NCI-H2171 (cell line): ENCODE measurements at regions not wholly inside any gene's neighbourhood (a gene's known extent, or its start where the extent isn't known, plus 50 kb on each side); places are given as distances from the start of the nearest gene placed in this dataset.
"Not testable (repeated sequence)": the region's sequence is repeated elsewhere in the genome, so short reads cannot be mapped to it uniquely, and the experiment has no call there.

Experiments
- DNase-seq: peaks from one replicate; lab custom pipeline; 2025; lab: John Stamatoyannopoulos, UW

DNA sequence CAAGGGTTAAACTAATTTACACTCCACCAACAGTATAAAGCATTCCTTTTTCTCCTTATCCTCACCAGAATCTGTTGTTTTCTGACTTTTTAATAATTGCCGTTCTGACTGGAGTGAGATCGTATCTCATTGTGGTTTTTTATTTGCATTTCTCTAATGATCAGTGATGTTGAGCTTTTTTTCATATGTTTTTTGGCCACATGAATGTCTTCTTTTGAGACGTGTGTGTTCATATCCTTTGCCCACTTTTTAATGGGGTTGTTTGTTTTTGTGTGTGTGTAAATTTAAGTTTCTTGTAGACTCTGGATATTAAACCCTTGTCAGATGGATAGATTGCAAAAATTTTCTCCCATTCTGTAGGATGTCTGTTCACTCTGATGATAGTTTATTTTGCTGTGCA is 345.7 kb upstream of the ZNF608 start:
- DNase-seq = not testable (repeated sequence)

DNA sequence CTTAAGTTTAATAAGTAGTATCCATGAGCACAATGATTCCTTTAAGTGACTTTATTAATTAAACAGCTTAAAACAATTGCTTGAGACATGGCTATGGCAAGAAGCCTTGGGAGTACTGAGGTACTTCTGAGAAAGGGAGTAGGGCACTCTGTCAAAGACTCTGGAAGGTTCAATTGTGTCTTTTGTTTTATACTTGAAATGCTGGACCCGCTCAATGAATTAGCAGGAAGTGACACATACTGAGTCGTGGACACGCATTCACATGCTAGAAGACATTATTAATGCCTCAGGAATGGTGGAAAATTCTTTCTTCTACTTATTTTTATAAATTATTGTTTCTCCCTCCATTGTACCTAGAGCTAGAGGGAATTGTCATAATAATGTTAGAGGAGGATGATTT is 347.3 kb upstream of the ZNF608 start:
- no peak for DNase-seq

DNA sequence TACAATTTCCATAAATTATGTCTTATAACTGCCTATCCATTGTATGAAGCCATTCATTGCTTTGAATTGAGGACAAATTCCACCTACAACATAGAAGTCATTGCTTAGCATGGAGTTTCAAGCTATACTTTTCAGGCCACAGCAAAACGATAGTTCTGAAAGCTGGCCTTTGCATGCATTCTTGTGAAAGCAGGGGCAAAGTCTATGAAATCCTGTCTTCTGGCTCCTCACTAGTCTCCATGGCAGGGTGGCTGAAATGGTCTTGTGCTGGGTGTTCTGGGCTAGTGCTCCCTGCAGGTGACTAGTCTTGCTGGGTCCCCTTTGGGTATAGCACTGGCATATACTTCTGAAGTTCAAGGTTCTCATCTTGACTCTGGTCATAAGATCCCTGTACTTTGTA is 353.9 kb upstream of the ZNF608 start:
- DNase-seq = no peak

DNA sequence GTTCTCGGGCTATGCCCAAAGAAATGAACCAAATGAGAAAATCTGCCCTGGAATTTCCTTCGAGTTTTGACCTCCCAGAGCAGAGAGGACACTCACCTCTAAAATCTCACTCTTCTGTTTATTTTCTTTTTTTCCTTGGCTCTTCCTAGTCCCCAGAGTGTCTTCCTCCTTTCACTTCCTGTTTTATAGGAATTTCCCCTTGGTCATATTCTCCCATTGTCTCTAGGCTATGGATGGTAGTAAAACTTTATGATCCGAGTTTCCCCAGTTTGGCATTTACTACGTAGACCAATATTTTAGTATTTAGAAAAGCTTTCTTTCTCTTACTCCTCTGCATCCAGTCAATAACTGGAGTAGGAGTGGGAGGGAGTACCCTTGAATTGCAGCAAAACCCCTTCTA is 354.5 kb upstream of the ZNF608 start:
- DNase-seq = no peak

DNA sequence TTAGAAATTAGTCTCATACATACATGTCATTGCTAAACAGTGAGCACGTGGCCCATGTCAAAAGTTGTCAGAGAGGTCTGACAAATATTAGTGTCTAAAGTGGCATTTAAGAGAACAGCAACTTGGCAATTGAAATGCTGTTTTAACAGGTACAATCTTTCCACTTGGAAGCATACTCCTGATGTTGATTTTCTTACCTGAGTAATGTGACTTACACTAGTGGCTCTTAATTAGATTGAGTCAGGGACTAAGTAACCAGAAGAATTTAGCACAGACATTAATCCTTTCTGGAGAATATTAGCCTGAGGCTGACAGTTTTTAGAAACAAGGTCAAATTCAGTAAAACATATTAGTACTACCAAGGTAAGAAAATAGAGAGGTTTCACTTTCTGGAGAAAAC is 357.0 kb upstream of the ZNF608 start:
- no peak for DNase-seq

DNA sequence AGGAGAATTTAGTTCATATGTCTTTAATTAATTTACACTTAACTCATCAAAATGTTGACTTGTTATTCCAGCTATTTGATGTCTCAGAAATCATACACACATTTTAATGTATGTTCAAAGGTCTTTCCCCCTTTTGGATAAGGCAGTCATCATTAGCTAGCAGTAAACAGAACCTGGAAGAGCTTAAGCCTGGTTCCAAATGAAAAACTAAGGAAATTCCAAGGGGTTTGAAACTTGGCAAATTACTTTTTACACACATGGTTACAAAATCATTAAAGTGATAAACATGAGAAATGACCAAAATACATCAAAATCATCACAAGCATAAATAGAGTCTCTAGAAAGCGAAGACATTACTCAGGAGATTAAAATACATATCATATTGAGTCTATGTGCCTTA is 359.8 kb upstream of the ZNF608 start:
- no peak for DNase-seq

DNA sequence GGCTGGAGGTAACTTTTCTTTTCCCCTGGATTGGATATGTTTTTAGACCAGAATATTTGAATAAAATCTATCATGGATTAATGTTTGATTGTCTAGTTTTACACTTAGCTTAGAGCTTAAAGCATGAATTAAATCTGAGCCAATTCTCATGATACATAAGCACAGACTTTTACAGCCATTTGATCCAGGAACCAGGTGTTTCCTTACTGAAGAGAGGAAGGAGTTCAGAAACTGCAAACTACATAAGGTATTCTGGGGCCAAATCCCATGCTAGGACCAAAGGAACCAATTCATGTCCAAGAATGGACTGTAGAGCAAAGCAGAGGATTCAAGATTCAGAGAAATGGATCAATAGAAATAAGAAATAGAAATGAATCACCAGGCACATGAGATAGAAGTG is 360.4 kb upstream of the ZNF608 start:
- DNase-seq = no peak

DNA sequence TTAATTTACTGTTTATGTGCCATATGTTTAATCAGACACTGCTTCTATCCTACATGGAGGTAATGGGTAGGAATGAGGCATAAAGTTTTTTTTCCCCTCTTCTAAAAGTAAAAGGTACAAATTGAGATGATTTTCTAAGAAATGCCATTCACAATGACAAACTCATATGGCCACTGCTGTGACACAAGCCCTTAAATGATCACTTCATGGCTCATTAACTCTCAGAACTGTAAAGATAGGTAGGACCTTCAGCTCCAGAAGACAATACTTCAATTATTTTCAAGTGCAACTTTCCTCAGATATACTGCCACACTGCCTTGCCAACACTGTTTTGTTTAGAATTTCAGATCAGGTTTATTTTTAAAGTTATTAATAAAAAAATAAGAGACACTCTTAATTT is 362.9 kb upstream of the ZNF608 start:
- DNase-seq = no peak

DNA sequence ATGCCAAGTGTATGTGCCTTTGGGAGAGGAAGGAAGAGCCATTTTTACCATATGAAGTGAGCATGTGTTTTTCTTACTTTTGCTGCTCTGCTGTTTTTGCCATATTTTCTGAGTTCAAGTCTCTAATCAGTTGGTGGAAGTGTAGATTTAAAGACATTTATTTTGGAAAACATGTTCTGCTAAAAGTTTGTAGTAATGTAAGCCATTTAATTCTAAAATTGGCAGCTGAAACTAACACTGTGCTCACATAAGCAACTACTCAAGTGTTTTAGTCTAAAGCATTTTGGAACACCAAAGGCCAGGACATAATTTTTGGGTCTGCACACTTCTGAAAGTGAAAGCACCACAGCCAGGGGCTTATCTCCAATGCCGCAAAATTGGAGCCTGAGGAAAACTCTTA is 363.4 kb upstream of the ZNF608 start:
- DNase-seq = no peak

DNA sequence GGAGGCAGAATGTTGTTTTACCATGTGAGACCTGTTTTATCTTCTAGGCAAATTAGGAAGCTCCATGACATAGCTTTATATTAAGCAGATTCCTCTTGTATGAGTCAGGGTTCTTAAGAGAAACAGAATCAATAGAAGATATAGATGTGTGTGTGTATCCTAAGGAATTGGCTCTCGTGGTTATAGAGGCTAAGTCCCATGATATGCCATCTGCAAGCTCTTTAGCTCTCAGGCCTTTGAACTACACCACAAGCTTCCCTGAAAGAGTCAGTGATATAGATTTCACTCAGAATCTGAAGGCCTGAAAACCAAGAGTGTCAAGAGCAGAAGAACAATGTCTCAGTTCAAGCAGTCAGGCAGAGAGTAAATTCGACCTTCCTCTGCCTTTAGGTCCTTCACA is 365.8 kb upstream of the ZNF608 start:
- no peak for DNase-seq

DNA sequence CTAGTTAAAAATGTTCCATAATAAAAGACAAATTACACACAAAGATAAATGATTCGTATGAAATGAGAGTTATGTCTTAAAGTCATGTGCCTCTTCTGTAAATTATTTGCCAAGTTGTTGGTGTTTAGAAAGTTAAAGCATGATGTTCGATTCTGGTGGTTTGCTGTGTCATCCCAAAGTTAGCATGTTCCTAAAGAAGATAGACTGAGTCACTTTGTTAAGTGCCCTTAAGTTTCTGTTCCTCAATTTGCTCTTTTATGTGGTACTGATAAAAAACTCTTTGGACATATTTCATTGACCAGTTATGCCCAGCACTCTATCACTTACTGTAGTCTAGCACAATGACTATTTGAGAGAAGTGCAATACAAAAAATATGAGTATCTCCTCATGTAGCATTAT is 366.9 kb upstream of the ZNF608 start:
- no peak for DNase-seq

DNA sequence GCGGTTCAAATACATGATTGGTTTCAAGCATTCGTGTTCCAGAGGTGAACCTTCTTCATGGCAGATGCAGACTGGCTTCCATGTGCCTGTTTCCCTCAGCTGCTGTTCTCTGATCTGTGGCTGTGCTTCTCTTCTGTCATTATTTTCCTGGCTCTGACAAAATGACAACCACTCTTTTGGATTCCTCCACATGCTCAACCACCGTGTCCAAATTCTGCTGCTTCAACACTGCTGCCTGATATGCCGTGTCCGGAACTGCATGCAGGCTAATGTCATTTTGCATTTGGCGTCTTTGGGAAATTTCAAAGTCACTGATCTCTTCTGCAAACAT is 368.7 kb upstream of the ZNF608 start:
- DNase-seq = no peak

DNA sequence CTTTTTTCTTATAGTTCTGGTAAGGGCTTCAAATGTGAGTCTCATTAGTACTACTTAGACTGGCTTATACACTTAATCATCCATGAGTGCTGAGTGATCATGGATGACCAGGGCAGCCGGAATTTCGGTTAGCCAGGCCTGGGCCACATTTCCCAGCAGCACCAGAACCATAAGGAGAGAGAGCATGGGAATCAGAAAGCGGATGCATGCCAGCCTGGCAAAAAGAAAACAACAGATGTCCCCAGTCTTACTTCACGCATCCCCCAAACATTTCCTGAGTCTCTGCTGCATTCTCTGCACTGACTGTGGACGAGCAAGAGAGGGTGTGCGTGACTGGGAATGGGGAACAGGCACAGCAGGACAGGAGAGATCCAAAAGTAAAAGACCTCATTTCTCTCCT is 371.1 kb upstream of the ZNF608 start:
- DNase-seq = no peak

DNA sequence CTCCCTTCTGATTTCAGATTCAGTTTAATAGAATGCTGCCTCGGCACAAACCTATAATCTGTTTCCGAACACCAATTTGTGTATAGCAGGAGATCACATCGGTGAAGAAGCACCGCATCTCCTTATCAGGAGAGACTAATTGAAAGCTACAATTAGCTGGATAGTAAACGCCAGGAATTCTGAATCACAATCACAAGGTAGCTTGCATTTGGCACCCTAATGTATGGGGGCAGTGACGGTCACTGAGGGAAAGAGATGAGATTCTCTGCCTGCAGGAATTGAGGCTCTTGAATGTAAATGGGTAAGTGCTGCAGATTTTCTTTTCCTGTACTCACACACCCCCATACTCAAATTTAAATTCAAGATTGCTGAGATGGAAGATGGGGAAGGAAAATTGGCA is 373.6 kb upstream of the ZNF608 start:
- no peak for DNase-seq

DNA sequence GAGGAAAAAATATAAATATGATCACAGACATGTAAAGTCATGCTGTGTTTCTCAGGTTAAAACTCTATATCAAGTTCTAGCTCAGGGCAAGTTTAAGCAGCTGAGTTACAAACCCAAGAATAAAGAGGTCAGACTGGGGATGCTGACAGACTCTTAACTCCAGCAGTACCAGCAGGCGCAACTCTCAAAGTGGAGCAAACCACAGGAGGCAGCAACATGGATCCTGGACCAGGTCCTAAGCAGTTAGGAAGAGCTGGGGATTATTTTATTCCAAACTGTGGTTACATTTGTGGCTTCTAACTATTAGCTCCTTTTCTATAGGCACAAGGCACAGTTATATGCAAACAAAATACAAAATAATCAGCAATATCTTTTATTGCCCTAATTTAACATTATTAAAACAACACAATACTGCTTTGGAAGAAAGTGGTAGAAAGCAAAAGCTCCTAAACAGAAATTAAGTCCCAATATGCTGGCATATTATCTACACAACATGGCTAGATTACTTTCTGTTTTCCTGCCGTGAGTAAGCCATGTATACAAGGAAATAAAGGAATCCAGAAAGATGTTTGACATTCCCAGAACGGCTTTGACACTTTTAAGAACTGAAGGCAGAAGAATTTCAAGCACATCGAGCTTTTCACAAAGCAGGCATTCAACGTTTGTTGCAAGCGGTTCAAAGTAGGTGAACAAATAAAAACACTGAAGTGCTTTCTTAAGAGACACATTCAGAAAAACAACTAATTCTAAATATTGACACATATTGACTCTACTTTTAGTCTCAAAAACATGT is 378.8 kb upstream of the ZNF608 start:
- no peak for DNase-seq

DNA sequence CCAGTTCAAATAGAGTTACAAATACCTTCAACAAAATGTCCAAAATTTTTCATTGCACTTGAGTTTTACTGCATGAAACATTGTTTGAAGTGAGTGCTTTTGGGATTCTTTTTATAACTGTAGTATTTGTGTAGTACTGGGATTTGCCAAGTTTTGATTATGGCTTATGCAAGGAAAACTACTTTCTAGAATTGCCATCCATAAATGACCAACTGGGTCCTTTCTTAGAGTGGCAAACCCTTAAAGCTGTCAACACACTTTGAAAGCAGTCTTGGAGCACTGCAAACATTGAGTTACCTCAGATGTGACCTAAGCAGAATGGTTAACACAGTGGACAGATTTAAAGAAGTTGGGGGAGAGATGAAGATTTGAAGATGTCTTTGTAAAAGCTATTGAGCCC is 379.6 kb upstream of the ZNF608 start:
- DNase-seq = no peak

DNA sequence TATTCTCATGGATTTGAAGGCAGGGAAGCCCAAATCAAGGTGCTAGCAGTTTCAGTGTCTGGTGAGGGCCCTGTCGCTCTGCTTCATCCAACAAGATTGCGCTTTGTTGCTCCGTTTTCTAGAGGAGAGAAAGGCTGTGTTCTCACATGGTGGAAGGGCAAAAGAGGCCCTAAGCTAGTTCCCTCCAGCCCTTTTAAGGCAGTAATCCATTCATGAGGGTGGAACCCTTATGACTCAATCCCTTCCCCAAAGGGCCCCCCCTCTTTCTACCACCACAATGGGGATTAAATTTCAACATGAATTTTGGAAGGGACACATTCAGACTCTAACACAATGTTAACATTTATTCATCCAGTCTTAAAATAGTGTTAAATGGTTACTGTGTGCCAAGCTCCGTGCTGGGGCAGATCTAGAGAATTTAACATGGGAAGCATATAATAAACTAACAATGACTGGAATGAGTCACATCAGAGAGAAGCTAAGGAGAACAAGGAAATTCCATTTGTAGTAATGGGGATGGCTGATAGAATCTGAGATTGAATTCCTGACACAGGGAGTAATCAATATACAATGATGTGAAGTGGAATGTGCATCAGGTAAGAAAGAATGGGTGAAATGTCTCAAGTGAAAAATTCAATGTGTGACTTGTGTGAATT is 382.8 kb upstream of the ZNF608 start:
- no peak for DNase-seq

DNA sequence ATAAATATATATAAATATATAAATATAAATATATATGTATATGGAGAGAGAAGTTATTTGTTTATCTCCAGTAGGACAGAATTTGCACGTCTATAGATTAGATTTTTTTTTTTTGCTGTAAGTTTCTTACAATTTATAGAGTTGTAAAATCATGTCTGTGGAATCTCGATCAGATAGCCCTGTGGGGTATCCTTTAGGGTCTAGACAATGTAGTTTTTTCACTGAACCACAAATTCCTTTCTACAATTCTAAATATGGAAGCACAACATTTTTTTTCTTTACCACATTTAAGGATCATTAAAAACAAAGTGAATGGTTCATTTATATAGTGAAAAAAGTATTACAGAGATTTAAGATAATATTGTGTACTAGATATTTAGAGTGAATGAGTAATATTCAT is 384.2 kb upstream of the ZNF608 start:
- DNase-seq = no peak

DNA sequence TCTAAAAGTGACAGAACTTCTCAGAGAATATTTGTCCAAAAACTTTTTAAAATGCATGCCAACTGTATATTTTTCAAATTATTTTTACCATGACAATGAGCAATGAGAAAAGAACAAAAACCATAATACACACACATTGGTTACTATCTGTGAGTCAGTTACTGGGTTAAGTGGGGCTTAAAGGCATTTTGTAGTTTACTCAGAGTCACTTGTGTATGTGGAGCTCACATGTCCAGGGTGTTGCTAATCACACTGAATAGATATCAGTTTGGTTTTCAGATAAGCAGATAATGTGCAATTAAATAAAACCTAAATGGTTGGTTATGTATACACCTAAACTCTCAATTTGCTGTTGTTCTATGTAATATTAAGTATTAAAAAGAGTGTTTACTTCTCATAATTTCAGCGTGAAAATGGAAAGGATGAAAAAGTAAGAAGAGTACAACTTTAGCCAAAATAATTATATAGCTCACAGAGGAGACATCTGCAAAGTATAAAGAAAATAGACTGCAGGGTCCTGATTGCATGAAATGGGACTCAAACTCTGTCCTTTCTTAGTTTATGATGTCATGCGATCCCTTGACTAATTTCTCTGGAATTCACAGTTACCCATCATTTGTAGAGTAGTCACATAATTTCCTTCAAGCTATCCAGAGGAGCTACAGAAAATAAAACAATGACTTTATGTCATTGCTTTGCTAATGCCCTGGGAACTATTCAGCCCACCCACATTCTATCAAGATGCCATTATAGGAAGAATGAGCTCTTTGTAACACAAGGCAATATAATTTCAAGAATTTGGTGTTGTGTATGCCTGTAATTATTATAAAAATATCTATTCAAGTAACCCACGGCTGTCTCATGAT is 388.0 kb upstream of the ZNF608 start:
- DNase-seq = no peak

DNA sequence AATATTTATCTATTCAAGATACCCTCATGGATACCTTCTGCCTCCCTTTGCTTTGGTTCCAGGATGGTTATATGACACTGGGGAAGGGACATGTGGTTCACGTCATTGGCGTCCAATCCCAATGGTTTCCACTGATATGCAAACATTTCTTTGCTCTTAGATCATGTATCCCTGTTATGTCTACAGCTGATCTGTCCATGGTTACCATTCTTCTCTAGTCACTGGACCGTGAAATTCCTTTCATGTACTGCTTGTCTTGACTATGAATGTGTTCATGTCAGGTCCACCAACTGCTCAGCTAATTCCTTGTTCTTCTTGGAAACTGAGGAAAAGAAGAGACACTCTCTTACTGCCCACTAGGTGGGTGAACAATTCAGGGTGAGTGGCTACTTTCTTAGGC is 391.1 kb upstream of the ZNF608 start:
- DNase-seq = no peak

DNA sequence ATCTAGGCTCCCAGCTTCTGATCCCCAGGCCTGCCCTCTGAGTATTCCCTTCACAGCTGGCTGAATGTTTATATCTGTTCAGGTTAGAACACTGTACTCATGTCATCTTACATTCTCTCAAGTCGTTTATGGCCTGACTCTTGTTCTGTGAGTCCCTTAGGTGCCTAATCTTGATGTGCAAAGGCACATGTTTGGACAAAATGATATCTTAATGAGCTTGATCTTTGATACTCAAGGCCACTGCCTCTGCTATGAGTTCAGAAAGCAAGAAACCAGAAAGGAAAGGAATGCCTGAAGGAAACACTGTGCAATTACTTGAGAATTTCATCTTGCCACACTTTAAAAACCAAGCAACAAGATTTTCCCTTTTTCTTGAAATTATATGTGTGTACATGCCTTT is 391.8 kb upstream of the ZNF608 start:
- no peak for DNase-seq

DNA sequence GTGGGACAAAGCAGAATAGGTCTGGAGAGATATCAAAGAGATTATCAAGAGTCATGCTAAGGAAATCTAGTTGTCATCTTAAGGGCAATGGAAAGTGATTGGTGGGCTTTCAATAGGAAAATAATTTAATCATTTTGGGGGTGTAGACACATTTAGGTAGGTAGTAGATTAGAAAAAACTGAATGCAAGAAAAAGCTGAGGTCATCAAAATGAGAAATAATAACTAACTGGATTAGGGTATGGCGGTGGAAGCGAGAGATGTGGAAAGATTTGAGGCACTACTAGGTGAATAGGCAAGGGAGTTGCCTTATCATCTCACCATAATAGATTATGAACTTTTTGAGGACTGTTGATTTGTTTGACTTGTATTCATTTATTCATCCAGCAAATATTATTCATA is 393.2 kb upstream of the ZNF608 start:
- no peak for DNase-seq

DNA sequence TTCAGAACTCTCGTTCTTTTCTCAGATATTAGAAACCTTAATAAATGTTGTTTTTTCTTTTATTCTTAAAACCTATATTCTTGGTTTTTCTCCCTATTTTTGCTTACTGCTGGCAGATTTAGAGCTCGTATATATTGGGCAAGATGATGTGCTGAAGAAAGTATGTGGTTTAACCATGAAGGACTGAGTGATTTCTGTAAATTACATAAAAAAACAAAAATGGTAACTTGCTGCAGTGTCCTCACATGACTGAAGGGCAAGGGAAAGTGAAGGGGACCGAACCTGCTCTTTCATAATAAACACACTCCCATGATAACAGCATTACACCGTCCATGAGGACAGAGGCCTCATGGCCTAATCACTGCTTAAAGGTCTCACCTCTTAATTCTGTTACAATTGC is 393.8 kb upstream of the ZNF608 start:
- DNase-seq = no peak
